ENCODE measurements at regions not wholly inside any gene's neighbourhood (a gene's known extent, or its start where the extent isn't known, plus 50 kb on each side); places are given as distances from the start of the nearest gene placed in this dataset.
"Not testable (repeated sequence)": the region's sequence is repeated elsewhere in the genome, so short reads cannot be mapped to it uniquely, and the experiment has no call there.

DNA sequence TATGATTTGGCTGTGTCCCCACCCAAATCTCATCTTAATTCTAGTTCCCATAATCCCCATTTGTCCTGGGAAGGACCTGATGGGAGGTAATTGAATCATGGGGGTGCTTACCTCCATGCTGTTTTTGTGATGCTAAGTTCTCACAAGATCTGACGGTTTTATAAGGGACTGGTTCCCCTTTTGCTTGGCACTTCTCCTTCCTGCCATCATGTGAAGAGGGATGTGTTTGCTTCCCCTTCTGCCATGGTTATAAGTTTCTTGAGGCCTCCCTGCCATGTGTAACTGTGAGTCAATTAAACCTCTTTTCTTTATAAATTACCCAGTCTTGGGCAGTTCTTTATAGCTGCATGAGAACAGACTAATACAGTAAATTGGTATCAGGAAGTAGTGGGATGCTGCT is 114.1 kb downstream of the ZNF648 start:
- ATAC-seq = no peak

DNA sequence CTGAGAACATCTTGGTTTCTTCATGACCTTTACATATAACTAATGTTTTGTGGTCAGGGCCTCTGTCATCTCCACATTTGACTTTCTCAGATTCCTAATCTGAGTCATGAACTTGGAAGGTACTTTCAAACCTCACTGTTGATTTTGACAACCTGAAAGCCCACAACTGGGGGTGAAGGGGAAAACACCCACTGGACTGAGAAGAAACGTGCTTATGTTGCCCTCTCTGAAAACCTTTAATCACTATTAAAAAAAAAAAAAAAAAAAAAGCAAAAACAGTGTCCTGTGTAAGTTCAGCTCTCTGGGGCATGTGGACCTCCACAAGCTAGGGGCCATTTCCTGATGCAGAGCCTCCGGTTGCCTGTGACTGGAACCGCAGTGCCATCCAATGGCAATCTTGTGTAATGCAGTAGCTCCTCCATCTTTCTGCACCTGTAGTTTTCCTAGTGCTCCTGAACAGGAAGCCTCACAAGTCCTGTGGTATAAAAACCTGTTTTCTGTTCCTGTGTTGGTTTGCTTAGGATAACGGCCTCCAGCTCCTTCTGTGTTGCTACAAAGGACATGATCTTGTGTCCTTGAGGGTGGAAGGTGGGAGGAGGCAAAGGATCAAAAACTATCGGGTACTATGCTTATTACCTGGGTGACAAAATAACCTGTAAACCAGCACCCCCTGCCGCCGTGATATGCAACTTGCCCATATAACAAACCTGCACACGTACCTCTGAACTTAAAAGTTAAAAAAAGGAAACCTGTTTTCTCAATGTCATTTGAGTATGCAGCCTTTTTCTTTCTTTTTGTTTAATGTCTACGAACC is 124.5 kb downstream of the ZNF648 start:
- ATAC-seq = peak; percentile 83

DNA sequence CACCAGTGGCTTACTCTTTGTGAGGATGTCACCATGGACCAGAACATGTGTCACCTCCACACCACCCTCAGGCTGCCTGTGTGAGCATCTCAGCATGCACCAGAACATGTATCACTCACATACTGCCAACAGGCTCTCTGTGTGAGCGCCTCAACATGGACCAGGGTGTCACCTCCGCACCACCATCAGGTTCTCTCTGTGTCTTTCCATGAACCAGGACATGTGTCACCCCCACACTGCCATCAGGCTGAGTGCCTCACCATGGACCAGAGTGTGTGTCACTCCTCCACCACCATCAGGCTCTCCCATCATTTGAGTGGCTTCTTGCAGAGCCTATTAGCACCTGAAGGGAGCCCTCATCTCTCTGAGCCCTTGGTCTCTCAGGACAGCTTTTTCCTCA is 125.2 kb downstream of the ZNF648 start:
- no peak for ATAC-seq

DNA sequence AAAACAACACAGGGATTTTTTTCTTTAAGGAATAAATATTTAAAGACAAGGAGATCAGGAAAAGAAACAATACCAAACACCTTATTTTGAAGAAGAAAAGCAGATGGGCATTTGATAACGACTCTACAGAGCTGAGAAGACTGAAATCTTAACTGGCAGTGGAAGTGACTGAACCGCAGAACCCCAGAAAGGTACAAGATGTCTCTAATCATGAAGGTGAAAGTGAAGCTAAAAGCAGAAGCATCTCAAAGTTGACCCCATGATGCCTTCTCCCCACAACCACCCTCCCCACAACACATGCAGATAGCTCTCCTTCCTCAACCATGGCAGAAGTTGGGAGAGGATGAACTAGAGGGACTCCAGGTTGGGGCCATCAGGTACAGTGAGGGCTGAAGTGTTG is 129.6 kb downstream of the ZNF648 start:
- ATAC-seq = no peak

DNA sequence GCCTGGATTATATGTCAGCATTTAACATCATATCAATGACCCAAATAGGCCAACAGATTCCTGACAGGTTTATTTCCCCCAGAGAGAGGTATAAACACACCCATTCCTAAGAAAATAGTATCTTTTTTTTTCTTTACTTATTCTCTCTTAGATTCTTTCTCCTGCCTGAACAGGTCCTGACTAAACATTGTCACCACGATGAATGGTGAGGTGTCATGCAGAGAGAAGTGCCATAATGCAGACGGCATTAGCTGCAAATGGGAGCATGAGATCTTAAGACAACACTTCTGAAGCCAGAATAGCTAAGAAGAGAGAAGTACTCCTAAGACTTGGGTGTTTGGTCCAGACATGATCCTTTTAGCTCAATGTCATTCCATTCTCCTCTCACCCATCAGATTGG is 131.3 kb downstream of the ZNF648 start:
- ATAC-seq = no peak

DNA sequence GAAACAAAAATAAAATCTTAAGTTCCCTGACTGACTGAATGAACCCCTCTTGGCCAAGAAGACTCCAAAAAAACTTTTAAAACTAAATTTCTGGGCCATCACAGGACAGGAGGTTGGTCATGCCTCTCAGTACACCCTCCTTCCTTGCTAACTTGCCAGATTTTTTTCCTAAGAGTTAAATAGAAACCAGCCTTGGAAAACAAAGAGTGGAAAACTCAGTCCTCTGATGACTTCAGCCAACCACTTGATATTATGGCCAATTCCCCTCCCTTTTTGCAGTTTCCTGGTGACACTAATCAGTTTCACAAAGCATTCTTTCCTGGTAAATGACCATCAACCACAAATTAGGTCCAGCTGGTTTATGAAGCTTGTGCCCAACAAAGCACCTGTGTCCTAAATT is 134.8 kb downstream of the ZNF648 start:
- ATAC-seq = no peak

DNA sequence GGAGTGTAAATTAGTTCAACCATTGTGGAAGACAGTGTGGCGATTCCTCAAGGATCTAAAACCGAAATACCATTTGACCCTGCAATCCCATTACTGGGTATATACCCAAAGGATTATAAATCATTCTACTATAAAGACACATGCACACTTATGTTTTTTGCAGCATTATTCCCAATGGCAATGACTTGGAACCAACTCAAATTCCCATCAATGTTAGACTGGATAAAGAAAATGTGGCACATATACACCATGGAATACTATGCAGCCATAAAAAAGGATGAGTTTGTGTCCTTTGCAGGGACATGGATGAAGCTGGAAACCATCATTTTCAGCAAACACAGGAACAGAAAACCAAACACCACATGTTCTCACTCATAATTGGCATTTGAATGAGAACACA is 137.5 kb downstream of the ZNF648 start:
- ATAC-seq = not testable (repeated sequence)

DNA sequence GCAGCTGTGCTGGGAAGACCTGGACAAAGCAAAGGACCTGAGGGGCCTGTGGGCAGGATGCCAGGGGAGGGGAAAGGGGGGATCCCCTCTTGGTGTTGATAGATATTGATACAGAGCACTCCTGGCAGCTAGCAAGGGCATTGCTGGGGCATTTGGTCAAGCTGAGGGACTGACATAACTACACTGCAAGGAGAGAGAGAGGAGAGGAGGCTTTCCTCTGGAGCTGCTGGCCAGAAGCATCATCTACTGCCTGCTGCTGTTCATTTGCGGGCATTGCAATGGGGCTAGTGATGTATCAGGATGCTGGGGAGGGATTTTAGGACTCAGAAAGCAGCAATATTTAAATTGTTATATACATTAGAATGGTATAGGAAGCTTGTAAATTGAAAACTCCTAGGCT is 142.0 kb downstream of the ZNF648 start:
- no peak for ATAC-seq

DNA sequence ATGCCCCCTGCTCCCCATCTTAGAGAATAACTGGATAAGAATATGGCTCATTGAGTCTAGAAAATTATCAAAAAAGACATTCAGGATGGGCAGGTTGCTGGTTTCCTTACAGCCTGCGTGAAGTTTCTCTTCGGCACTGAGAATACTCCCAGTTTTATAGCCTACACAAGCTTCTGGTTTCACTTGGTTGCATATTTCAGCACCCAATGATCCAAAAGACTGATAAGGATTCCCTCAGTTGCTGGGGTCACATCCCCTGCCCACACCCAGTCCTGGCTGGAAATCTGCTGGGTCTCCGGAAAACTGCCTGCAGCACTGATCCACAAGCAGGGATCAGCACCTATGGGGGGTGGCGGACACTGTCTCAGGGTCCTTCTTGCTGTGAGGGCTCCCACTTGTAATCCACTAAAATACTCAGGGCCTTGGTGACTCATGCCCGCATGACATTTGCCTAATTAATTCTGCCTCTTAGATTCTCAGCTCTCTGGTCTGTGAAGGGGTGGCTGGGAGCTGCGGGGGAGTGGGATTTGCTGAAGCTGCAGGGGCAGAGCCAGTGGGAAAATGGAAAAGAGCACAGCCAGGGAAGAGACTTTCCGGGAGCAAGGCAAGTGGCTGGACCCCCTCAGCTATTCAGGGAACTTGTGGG is 142.5 kb downstream of the ZNF648 start:
- no peak for ATAC-seq

DNA sequence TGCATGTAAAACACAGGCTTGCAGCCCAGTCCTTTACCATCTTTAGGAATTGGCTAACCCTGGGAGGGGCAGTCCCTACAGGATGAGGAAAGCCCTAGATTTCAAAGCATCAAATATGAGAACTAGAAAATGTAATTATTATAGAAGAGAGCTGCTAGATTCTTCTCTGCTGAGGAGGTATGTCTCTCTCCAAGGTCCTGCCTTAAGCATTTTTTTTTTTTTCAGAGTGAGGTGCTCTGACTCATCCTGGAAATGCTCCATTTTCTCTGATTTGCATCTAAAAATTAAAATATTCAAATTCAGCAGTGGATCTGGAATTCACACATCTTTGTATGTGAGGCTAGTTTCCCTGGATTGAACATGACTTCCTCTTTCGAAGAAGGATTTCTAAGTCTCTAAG is 149.8 kb downstream of the ZNF648 start:
- ATAC-seq = no peak

DNA sequence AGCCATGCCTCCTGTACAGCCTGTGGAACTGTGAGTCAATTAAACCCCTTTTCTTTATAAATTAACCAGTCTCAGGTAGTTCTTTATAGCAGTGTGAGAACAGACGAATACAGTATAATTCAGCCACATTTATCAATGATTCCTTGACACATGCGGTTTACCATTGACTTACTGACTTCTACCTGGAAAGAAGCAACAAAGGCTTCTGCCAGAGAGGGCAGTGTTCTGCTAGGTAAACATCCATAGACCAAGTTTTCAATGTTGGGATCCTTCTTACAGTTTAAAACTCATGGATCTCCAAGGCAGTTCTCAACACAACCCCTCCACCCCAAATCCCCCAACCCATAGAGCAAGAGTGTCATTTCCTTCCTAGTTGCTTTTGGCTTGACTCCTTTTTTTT is 150.6 kb downstream of the ZNF648 start:
- no peak for ATAC-seq

DNA sequence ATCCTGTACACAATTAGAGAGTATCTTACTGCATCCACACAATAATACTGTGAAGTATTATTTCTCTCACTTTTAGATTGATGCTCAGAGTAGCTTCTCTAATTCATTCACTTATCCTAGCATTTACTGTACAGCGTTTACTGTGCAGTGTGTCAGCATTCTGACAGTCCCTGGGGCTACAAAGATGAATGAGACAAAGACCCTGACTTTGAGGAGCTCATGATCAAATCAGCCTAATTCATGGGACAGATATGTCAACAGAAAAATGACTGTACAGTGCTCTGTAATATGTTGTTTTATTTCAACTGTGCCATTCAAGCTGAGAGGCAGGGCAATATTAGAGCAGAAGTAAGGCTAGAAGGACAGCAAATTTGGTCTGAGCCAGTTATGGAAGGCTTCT is 152.5 kb downstream of the ZNF648 start:
- ATAC-seq = no peak

DNA sequence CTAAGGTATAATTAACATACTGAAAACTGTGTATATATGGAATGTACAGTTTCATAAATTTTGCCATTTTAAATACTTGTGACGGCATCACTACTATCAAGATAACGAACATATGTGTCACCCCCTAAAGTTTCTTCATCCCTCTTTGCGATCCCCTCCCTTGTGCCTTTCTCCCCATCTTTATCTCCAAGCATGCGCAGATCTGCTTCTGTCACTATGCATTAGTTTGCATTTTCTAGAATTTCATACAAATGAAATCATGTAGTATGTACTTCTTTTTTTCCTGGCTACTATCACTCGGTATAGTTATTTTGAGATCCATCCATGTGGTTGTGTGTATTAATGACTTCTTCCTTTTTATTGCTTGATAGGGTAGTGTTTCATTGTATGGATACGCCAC is 154.9 kb downstream of the ZNF648 start:
- ATAC-seq = no peak

DNA sequence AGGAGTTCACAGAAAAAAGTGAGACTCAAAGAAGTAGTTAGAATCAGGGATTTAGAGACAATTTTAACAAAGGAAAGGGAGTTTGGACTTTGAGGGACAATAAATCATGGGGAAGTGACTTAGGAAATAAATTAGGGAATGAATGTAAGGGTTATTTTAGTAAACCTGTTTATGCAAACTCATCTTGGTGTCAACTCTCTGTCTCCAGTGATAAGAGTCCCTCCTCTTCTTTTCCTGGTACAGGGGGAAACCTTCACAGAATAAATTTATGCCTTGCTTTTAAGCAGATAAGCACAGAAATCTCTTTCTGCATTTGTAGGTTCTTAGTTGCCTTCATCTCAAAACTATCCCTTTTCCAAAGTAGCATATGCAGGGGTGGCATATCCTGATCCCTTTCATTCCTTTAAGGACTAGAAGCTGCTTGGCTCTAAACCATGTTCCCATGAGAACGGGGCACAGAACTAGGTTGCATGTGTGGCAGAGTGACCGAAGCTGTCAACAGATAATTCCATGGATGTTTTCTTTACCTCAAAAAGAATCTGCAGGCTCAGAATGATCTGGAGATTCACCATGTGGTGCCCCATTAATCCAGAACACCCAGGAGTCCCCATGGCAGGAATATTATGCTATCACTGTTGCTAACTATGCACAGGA is 155.4 kb downstream of the ZNF648 start:
- ATAC-seq = no peak

DNA sequence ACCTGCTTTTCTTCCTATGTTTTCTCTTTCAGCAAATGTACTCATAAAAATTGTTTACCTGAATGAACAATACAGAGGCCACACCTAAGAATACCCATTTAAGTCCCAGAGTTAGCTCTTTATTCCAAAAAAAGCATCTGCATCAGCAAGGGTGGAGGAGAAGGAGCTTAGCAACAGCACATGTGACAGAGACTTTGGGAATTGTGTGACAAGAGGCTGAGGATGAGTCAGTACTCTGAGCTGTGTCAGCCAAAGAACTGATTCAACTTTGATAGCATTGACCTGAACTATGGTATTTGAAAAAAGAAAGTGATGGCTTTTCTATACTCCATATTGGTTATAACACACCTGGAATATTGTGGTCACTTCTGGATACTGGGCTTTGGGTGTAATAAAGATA is 162.7 kb downstream of the ZNF648 start:
- no peak for ATAC-seq

DNA sequence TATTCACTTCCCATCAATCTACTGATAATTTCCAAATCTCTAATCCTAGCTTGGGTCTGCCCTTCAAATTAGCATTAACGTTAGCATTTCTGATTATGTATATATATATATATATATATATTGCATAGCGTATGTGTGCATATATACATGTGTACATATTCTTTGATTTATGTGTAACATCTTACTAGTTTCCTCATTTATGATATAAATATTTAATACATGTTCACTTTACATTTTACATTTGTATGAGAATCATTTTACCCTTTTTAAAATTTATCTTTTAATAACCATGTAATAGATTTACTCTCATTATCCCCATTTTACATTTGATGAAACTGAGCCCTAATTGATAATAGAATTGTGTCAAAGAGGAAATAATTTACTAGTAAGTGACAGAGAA is 164.7 kb downstream of the ZNF648 start:
- ATAC-seq = no peak

DNA sequence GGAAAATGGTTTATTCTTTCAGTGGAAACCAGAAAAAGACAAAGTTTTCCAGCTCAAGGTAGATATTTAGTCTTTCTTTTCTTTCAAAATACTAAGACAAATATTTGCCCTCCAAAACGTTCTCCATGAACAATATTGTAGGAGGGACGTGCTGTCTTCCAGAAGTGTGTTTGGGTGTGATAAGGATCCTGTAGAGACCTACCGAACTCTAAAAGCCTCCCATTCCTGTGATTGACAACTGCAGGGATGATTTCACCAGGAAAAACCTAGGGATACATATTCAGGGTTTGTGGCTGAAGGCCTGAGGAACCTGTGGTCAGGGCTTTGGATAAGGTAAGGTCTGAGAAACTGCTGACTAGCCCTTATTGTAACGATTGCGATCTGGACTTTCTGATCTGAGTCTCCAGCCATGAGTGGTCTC is 167.1 kb downstream of the ZNF648 start:
- no peak for ATAC-seq

DNA sequence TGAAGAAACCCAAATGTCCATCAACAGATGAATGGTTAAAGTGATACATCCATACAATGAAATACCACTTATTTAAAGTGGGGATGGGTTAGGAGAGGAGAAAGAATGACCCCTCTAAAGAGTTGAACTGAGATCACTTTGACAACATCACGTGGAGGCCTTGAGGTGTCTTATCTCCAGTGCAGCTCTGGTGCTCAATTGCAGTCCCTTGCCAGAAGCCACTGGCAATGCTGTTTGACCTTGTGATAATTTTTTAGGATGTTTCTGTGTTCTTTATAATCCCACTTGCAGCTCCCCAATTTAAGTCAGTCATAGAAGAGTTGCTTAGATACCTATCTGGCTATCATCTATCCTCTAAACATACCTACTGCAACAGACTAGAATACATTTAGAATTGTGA is 167.6 kb downstream of the ZNF648 start:
- no peak for ATAC-seq

DNA sequence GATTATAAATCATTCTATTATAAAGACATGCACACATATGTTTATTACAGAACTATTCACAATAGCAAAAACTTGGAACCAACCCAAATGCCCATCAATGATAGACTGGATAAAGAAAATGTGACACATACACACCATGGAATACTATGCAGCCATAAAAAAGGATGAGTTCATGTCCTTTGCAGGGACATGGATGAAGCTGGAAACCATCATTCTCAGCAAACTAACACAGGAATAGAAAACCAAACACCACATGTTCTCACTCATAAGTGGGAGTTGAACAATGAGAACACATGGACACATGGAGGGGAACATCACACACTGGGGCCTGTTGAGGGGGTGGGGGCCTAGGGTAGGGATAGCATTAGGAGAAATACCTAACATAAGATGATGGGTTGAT is 168.4 kb downstream of the ZNF648 start:
- ATAC-seq = not testable (repeated sequence)

DNA sequence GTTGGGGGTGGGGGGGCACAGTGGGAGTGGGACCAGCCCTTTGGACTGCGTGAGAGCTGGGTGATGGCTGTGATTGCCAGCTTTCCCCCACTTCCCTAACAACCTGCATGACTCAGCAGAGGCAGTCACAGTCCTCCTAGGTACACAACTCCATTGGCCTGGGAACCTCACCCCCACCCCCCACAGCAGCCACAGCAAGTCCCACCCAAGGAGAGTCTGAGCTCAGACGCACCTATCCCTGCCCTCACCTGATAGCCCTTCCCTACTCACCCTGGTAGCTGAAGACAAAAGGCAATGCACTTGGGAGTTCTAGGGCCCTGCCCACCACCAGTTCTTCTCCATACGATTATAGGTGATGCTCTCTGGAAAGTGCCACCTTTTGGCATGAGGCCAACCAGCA is 188.9 kb downstream of the ZNF648 start:
- ATAC-seq = no peak

DNA sequence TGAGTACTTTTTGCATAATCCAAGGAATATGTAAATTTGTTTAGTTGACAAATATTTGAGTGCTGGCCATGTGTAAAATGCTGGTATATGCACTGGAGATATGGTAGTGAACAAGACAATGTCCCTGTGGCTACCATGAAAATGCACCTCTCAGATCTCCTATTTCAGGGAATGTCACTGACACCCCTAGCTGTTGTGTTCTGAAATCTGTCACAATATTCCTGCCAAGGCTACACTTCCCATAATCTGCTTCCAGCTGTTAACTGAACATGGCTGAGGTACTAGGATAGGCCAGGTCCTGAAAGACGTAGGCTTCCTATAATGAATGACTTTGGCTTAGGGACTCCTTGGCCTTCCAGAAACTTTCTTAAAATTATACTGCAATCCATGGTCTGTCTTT is 197.8 kb downstream of the ZNF648 start:
- no peak for ATAC-seq

DNA sequence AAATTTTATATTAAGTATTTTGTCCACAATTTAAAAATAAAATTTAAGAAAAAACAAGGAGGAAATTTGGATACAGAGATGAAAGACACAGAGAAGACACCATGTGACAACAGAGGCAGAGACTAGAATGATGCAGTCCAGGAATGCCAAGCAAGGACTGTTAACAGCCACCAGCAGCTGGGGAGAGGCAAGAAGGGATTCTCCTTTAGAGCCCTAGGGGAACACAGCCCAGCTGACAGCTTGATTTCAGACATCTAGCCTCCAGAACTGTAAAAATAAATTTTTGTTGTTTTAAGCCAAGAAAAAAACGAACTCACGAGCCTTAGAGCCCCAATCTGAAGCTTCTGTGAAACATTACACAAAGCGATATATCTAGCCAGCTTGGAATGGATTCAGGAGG is 198.5 kb downstream of the ZNF648 start:
- no peak for ATAC-seq

DNA sequence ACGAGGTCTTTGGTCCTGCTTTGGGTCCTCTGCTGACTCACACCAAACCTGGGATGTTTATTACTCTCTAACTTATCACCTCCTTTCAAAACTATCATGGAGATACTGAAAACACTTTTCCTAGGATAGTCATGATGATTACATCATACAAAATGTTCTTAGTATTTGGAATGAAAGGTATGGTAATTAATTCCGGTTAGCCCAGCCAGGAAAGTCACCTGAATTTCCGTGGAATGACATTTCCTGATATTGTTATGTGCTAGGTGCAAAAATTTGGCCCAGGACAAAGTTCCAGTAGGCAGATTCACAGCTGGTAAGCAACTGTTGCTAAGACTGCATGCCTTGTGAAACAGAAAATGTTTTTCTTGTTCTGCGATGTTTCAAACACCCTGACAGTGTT is 203.4 kb downstream of the ZNF648 start:
- no peak for ATAC-seq

All from esophagus mucosa (tissue), 1 donor.